VCaP (cell line): ENCODE measurements at regions not wholly inside any gene's neighbourhood (a gene's known extent, or its start where the extent isn't known, plus 50 kb on each side); places are given as distances from the start of the nearest gene placed in this dataset.

Experiments used
- H3K27ac ChIP-seq: fragments of 450-650 bp; 2 replicates; pipeline ENCODE4 v1.5.1; 2017
- TF ChIP-seq, protein P1 (sequence below): fragments of 450-650 bp; conservative IDR thresholded peaks from 2 replicates; pipeline ENCODE4 v1.5.1; 2017; ENCODE audit warnings: mild to moderate bottlenecking, moderate library complexity

DNA sequence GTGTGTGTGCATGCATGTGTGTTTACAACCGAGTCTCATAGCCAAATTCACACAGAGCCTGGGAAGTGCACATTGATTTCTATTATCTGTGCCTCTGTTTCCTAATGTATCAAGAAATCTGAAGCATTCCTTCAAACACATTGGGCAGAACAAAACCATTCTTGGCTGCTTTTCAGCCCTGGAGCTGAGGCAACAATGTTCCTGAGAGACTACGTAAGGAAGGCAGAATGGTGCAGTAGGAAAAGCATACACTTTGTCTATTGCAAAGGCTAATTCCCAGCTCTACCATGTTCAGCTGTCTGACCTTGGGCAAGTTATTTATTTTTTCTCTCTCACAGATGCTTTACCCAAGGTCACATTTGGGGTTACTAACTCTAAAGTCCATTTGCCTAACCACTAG is 575.5 kb downstream of the SOX6 start:
- no peak overlapping the region for H3K27ac ChIP-seq
- TF ChIP-seq, protein P1, sequence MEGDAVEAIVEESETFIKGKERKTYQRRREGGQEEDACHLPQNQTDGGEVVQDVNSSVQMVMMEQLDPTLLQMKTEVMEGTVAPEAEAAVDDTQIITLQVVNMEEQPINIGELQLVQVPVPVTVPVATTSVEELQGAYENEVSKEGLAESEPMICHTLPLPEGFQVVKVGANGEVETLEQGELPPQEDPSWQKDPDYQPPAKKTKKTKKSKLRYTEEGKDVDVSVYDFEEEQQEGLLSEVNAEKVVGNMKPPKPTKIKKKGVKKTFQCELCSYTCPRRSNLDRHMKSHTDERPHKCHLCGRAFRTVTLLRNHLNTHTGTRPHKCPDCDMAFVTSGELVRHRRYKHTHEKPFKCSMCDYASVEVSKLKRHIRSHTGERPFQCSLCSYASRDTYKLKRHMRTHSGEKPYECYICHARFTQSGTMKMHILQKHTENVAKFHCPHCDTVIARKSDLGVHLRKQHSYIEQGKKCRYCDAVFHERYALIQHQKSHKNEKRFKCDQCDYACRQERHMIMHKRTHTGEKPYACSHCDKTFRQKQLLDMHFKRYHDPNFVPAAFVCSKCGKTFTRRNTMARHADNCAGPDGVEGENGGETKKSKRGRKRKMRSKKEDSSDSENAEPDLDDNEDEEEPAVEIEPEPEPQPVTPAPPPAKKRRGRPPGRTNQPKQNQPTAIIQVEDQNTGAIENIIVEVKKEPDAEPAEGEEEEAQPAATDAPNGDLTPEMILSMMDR = no peak

DNA sequence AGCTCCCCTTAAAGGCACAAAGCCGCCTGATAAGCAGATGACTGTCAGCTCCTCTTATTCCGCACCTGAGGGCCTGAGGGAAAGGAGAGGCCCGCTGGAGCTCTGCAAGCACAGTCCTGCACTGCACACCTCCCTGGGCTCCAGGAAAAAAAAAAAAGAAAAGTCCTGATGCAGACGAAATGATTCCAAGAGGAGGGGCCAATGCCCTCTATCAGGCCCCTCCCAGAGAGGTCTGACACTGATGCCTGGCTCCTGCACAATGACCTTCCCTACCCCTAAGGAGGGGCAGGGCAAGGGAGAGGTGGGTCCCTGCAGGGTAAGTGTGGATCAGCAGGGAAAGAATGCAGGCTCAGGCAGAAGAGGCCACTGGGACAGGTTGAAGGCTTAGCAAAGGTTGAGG is 572.7 kb downstream of the SOX6 start:
- no peak overlapping the region for H3K27ac ChIP-seq
- TF ChIP-seq, protein P1 = no peak

DNA sequence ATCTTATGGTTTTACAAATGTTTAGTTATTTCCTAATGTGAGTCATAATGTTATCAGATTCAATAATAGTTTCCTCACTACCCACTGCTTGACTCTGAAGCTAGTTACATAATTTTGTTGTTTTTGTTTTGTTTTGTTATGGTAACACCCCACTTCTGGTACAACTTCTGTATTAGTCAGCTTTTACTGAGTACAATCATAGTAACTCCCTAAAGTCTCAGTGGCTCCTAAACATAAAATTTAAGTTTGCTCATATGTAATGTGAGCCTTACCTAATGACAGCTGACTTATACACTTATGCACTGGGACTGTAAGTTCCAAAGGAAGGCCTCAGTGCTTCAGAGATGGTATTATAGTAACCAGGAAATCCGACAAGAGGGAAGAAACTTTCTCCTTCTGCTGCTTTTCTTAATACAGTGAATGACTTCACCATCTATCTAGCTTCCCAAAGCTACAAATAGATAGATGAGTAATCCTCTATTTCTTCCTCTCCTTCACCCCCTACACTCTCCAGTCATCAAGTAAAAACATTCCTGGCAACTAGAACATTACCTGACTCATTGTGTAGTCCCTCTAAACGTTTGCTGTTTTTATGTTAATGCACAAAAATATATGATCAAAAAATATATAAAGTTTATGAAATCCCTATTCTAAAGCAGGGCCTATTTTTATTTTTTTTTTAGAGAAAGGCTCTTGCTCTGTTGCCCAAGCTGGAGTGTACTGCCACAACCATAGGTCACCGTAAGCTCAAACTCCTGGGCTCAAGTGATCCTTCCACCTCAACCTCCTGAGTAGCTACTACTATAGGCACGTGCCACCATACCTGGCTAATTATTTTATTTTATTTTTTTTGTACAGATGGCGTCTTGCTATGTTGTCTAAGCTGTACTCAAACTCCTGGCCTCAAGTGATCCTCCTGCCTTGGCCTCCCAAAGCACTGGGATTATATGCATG is 563.0 kb downstream of the SOX6 start:
- TF ChIP-seq, protein P1 = no peak
- no peak overlapping the region for H3K27ac ChIP-seq

DNA sequence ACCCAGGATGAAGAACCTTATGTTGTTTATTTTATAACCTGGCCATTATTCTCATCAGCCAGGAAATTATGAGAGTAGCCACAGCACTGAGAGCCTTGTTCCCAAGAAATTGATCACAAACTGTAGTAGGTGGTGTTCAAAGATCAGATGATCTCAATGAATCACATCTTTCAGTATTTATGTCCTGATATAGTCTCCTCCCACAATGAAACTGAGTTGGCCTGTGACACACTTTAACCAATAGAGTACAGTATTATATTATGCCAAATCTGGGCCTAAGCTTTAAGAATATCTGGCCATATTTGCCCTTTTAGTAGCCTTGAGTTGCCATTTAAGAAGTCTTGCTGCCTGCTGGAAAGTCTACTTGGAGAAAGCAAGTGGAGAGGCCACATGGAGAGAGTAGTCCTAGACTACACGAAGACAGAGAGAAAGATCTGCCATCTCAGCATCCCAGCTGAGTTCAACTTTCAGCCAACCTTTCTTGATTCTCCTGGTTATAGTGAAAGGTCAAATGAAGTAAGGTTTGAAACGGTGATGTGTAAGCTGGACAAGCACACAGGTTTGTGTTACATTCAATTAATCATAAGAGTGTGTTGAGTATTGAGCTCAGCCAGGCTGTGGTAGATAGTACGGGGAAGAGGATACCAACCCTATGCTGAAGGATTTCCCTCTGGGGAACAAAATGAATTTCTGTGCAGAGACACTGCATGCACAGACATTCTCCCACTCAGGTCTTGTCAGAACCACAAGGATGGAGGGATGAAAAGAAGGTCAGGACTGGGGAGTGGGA is 561.8 kb downstream of the SOX6 start:
- TF ChIP-seq, protein P1 = no peak
- H3K27ac ChIP-seq = no peak overlapping the region

DNA sequence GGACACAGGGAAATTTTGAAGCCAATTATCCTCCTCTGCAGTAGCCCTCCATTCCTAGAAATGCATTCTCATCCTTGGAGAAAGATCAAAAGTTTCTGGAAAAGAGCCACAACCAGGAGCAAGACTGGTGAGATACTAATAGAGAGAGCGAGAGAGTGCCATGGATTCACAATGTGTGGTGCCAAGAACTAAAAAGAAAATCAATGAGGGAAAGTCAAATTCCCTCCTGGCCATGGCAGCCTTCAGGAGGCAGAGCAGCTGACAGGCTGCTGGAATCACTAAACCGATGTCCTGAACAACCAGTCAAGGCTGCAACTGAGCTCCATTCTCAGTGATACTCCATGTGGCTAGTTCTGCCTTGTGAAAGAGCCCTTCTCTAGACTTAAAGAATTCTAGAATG is 561.0 kb downstream of the SOX6 start:
- TF ChIP-seq, protein P1 = no peak
- no peak overlapping the region for H3K27ac ChIP-seq

DNA sequence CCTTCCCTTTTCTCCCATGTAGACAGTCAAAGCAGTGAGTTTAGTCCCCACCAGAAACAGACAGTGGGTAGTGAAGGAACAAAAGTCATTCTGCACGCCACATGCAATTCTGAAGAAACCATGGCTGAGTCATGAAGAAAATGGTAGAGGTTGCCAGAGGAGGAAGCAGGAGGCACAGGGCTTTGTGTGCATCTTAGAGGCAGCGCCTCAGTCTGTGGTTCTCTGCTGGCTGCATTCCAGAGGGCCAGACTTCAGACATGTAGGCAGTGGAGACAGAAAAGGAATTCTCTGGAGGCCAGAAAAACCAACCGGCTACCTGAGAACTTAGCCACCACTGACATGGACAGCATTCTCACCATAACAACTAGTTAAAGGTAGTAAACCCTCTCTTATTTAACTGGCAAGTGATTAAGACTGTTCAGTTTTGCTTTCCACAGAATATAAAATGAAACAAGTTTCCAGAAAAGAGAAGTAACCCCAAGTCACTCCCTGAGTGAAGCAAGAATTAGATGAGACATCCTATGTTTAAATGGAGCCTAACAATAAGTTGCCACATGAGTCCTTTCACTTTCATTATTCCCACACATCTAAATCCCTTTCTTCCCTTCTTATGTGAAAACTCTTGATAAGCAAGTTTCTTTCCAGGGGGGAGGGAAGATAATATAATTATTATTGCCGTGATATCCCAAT is 556.1 kb downstream of the SOX6 start:
- H3K27ac ChIP-seq = no peak overlapping the region
- TF ChIP-seq, protein P1 = no peak

DNA sequence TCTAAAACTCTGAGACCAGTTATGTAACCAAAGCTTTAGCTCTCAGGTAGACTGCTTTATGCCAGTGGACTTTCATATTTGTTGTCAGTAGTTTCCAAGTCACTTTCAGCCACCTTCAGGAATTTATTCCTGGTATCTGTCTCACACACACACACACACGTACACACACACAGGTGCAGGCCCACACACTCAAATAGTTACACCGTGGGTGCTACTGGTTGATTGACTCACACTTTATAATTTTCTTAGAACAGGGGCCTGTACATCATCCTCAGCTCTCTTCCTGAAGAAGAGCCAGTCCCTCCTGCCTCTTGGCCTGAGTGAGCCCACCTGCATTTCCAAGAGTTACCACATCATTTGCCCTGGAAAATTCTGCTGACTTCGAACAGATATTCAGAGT is 555.2 kb downstream of the SOX6 start:
- TF ChIP-seq, protein P1 = no peak
- no peak overlapping the region for H3K27ac ChIP-seq
